Activated CD4-positive, alpha-beta T cell treated with anti-CD3 and anti-CD28 coated beads for 36 hours (primary cell): ENCODE measurements at regions not wholly inside any gene's neighbourhood (a gene's known extent, or its start where the extent isn't known, plus 50 kb on each side); places are given as distances from the start of the nearest gene placed in this dataset.

Source experiments
- ATAC-seq: fragments of 200-7000 bp; cut with Tn5 transposase; one replicate; pipeline ENCODE4 v1.10.0; 2021; ENCODE audit warnings: mild to moderate bottlenecking, moderate library complexity
- CTCF ChIA-PET: fragments of 350-600 bp; sonication (Branson Sonifier 250); formaldehyde crosslinking; loops from one replicate; lab custom pipeline; 2021; ENCODE audit warnings: antibody characterized with exemption; lab: Charles Lee
- POLR2A ChIA-PET: fragments of 350-600 bp; sonication (Branson Sonifier 250); formaldehyde crosslinking; loops from one replicate; lab custom pipeline; 2021; ENCODE audit warnings: antibody characterized with exemption, inconsistent platforms; lab: Charles Lee
- DNase-seq: peaks from one replicate; pipeline ENCODE4 v3.0.0-alpha.2; 2020
- H3K27ac Mint-ChIP-seq: one replicate; pipeline ENCODE4 v1.8.0; 2021; ENCODE audit warnings: mixed read lengths
- H3K27me3 Mint-ChIP-seq: one replicate; pipeline ENCODE4 v1.8.0; 2021; ENCODE audit warnings: mixed read lengths
- H3K36me3 Mint-ChIP-seq: one replicate; pipeline ENCODE4 v1.8.0; 2021; ENCODE audit warnings: low read depth, mixed read lengths
- H3K4me1 Mint-ChIP-seq: one replicate; pipeline ENCODE4 v1.8.0; 2021; ENCODE audit warnings: mixed read lengths
- H3K4me3 Mint-ChIP-seq: one replicate; pipeline ENCODE4 v1.8.0; 2021; ENCODE audit warnings: mild to moderate bottlenecking, moderate library complexity, mixed read lengths
- H3K9me3 Mint-ChIP-seq: one replicate; pipeline ENCODE4 v1.8.0; 2021; ENCODE audit warnings: low read depth, mixed read lengths
- intact Hi-C, 2 experiments: fragments of 100-400 bp; cut with DNase I in 1 of 2; cut with micrococcal nuclease in 1 of 2; formaldehyde crosslinking; loops; one replicate each; pipeline versions ENCODE4 v1.14.2 to v1.15.1; 2022 to 2024; cut with DNase I, micrococcal nuclease

DNA sequence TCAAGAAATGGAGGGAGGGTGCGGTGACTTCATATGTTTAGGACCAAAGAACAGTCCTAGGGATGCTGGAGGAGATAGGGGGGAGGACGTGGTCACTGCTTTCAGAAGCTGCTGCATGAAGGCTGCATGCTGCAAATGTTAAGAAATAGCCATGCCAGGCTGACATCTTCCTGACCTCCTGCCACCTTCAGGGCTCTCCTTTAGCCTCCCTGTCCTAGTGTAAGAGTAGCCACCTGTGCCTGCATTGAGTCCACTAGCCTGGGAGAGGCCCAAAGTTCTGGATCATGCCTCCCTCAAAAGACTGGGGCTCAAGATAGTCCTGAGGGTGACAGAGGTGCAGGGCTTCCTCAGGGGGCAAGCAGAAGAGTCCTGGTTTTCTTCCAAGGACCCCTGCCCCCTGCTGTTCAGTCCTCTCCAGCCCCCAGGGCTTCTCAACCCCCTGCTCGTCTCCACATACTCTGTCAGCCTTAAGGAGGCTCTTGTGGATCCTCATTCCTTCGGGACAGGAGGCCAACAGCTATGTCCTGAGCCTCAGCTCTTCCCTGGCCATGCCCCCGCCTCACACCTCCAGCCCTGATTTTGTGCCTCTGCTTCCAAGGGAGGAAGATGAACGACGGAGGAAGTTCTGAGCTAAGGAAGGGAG, 96.3 kb downstream of the MRPL14 start:
- intact Hi-C loops, result no loop called here
- Mint-ChIP-seq H3K9me3 (no peaks in the 10 kb centered on the region), H3K36me3 (no peaks in the 10 kb centered on the region), H3K4me1 (no peaks in the 10 kb centered on the region), H3K4me3 (no peak overlapping the region), H3K27ac (no peak overlapping the region), H3K27me3 (peaks cover 8% of the 10 kb centered on the region)
- ATAC-seq (no peak), DNase-seq (peak; percentile 2)
- POLR2A ChIA-PET, result no interaction called here
- CTCF ChIA-PET, result interaction anchor here (0.7 kb wide), 1 partner anchor 306 kb away, joined by 3 read pairs; no protein-coding TSS in a partner anchor

DNA sequence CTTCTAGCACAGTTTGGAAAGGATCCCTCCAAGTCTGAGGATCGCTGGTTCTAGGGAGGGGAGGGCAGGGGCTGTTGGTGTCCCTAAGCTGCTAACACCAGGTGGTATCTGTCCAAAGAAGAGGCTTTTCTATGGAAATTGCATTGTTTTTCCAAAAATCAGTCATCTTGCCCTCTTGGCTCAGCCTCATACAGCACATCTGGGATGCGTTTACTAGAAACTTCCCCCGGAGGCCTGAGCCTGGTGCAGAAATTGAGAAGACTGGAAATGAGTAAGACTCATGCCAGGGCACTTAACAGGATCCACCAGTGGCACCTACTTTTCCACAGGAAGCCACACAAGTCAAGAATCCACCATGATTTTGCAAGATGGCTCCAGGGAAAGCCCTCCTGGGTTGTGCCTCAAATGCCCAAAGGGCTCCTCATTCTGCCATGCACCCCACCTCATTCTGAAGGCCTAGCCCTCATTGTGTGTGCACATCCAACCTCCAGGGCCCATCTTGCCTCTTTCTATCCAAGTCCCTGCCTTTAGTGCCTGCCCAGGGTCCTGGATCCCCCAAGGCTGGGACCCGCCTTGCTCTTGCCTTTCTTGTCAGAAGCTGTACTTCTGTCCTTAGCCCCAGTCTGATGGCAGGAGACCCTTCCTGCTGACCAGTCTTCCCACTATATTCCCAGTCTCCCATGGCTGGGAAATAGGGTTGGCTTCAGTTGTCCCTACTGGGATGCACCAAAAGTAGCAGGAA, 97.6 kb downstream of the MRPL14 start:
- no peaks in the 10 kb centered on the region for H3K9me3 Mint-ChIP-seq
- H3K27ac Mint-ChIP-seq, result no peak overlapping the region
- ChIA-PET CTCF (interaction anchor here (0.5 to 0.9 kb wide), 3 partner anchors 23 to 284 kb away, joined by 3 to 4 read pairs (median 3); no protein-coding TSS in a partner anchor), POLR2A (no interaction called here)
- ATAC-seq (no peak), DNase-seq (peak; percentile 2)
- no peaks in the 10 kb centered on the region for H3K4me1 Mint-ChIP-seq
- intact Hi-C loops, result no loop called here
- H3K36me3 Mint-ChIP-seq, result no peaks in the 10 kb centered on the region
- H3K4me3 Mint-ChIP-seq, result no peak overlapping the region
- peaks cover 8% of the 10 kb centered on the region for H3K27me3 Mint-ChIP-seq

DNA sequence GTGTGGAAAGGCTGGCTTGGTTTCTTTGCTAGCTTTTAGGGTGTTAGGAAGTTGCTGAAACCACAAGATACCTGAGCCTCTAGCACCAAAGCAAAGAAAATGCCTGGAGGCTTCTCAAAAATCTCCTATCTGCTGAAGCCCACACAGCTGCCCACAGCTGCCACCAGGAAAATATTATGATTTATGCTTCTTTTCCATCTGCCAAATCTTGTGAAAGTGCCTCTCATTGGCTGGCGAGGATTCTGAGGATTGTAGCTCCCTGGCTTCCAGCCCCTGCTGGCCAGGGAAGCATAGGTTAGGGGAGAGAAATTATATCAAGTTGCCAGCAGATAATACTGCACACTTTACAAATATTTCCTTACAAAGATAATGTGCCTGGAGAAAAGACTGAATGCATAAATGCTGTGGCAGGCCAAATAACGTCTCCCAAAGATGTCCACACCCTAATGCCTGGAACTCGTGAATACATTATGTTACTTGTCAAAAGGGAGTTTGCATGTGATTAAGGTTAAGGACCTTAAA, 98.4 kb downstream of the MRPL14 start:
- DNase-seq (peak; percentile 2), ATAC-seq (no peak)
- POLR2A ChIA-PET, result no interaction called here
- no peak overlapping the region for H3K4me3 Mint-ChIP-seq
- no peak overlapping the region for H3K27ac Mint-ChIP-seq
- no peaks in the 10 kb centered on the region for H3K9me3 Mint-ChIP-seq
- intact Hi-C loops, result no loop called here
- H3K4me1 Mint-ChIP-seq, result no peaks in the 10 kb centered on the region
- CTCF ChIA-PET, result interaction anchor here (0.6 kb wide), 1 partner anchor 260 kb away, joined by 3 read pairs; no protein-coding TSS in a partner anchor
- no peaks in the 10 kb centered on the region for H3K36me3 Mint-ChIP-seq
- H3K27me3 Mint-ChIP-seq, result peaks cover 8% of the 10 kb centered on the region

DNA sequence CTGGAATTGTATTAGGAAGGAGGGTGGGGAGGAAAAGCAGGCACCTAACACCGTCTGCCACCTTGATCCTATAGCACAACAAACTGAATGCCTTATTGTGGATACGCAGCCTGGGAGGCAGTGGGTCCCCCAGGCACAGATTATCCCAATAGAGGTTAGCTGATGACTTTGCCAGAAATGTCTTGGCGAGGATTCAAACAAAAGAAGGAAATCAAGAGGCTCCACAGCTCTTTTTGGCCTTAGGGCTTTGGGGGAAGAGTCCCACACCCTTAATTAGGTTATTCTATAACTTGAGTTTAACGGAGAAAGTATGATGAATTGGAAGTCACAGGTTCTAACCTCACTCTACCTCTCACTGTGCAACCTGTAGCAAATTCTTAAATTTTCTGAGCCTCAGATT, 102.0 kb downstream of the MRPL14 start:
- Mint-ChIP-seq H3K36me3 (no peaks in the 10 kb centered on the region), H3K4me3 (no peak overlapping the region), H3K9me3 (no peaks in the 10 kb centered on the region), H3K4me1 (no peaks in the 10 kb centered on the region), H3K27ac (no peak overlapping the region), H3K27me3 (peaks cover 7% of the 10 kb centered on the region)
- ChIA-PET POLR2A (no interaction called here), CTCF (no interaction called here)
- ATAC-seq (no peak), DNase-seq (no peak)
- intact Hi-C loops, result no loop called here

DNA sequence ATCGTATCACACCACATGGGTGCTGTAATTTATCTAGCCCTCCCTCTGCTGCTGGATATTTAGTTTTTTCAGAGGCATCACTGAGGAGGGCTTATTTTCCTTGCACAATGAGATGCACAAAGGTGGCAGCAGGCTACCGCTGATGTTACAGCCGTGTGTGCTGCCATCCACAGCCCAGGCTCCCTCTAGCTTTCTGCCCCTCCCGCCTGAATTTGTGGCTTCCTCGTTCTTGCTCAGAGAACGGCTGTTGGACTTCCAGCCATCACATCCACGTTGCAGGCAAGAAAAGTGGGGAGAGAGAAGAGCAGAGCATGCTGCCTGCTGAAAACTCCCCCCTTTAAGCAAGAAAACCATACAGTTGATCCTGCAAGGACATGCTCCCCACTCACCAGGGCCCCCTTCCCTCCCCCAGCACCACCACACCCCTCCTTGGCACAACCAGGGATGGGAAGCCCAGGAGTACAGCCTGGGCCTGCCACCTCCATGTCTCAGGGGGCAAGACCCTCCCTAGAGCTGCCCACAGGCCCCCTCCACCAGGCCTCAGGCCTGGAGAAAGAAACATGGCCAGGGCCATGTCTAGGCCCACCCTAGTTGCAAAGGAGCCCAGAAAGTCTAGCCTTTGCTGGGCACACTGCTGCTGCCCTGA, 102.6 kb downstream of the MRPL14 start:
- POLR2A ChIA-PET, result interaction anchor here (0.7 kb wide), 1 partner anchor 198 kb away, joined by 3 read pairs; no protein-coding TSS in a partner anchor
- ATAC-seq (no peak), DNase-seq (peak; percentile 10)
- Mint-ChIP-seq H3K4me3 (no peak overlapping the region), H3K4me1 (no peaks in the 10 kb centered on the region), H3K9me3 (no peaks in the 10 kb centered on the region), H3K27me3 (peaks cover 6% of the 10 kb centered on the region), H3K36me3 (no peaks in the 10 kb centered on the region), H3K27ac (no peak overlapping the region)
- CTCF ChIA-PET, result no interaction called here
- intact Hi-C loops, result no loop called here

DNA sequence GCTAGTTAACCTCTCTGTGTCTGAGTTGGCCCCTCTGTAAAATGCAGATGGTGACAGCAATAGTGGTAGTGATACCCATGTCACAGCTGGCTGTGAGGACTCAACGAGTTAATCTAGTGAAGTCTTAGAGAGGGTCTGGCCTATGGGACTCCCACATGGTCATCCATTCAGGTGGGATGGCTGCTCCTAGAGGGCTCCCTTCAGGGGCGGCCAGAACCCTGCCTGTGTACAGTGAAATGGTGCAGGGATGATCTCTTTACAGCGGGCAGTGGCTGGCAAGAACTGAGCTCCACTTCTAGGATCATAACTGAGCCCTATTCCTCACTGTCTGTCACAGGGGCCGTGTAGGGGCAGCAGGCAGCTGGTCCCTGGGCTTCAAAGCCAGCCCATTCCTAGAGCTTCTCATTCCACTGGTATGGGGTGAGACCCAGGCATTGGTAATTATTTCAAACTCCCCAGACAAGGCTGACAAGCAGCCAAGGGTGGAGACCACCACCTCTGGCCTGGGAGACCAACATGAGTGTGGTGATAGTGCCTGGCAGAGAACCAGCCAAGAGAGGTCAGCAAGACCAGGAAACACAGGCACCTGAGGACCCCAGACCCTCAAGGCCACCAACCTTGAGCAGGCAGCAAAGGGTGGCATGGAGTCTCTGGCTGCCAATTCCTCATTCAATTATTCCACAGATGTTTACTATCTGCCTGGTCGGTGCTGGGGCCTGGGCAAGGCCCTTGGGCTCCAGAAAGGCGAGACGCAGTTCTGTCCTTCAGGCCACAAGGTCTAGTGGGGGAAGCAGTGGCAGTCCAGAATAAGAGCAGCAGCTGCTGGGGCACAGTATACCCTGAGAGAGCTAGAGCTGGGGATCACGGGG, 103.4 kb downstream of the MRPL14 start:
- DNase-seq, result peak; percentile 2
- POLR2A ChIA-PET, result interaction anchor here (0.7 kb wide), 1 partner anchor 199 kb away, joined by 3 read pairs; no protein-coding TSS in a partner anchor

DNA sequence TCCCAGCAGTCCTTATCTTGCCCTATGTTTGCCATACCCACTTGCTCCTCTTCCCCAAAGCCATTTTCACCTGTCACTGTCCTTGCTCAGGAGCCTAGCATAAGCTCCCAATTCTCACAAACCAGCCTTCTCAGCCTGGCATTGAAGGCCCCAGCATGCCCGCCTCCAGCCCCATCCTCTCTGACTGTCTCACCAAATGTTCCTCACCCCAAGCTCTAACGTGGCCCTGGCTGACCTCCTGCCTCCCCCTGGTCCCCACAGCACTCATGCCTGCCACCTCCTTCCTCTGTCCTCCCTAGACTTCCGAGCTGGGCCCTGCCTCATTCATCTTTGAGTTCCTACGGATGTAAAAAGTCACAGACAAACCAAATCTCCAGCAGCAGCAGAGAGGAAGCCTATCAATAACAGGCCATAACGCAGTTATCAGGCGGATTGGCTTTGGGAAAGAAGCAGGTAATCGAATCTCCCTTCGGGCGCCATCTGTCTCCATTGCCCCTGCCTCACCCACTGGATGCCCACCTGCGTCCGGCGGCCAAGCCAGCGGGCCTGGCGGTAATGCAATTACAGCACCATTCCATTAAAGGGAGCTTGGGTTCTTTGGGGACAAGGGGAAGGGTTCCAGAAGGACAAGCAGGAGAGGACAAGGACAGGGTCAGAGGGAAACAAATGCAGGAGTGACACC, 104.4 kb downstream of the MRPL14 start:
- ChIA-PET CTCF (interaction anchor here (0.6 kb wide), 1 partner anchor 80 kb away, joined by 3 read pairs; no protein-coding TSS in a partner anchor), POLR2A (no interaction called here)
- Mint-ChIP-seq H3K27me3 (peaks cover 6% of the 10 kb centered on the region), H3K4me3 (no peak overlapping the region), H3K36me3 (no peaks in the 10 kb centered on the region), H3K4me1 (no peaks in the 10 kb centered on the region), H3K27ac (no peak overlapping the region), H3K9me3 (no peaks in the 10 kb centered on the region)
- intact Hi-C loops, result no loop called here
- no peak for ATAC-seq
- DNase-seq, result no peak

More for the DNA sequence above, 103.4 kb downstream of the MRPL14 start:
- intact Hi-C loops, result no loop called here
- Mint-ChIP-seq H3K9me3 (no peaks in the 10 kb centered on the region), H3K4me1 (no peaks in the 10 kb centered on the region), H3K36me3 (no peaks in the 10 kb centered on the region), H3K4me3 (no peak overlapping the region), H3K27me3 (peaks cover 5% of the 10 kb centered on the region), H3K27ac (no peak overlapping the region)
- CTCF ChIA-PET, result interaction anchor here (0.6 kb wide), 3 partner anchors 81 to 471 kb away, joined by 3 to 5 read pairs (median 3); no protein-coding TSS in a partner anchor
- ATAC-seq, result no peak

DNA sequence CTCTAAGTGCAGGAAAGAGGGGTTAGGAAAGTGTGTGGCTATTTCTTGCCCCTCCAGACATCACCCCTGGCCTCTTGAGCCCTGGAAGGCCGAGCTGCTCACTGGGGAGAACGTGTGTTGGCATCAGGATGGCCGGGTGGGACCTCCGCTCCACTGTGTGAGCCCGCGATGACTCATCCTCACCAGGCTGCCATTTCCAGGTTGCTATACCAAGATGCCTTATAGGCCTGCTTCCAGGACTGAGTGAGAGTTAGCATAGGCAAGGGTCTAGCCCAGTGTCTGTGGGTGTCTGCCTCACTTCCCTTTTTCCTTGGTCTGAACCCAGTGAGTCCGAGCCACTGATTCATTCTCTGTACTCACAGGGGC, 105.0 kb downstream of the MRPL14 start:
- H3K9me3 Mint-ChIP-seq, result no peaks in the 10 kb centered on the region
- H3K4me1 Mint-ChIP-seq, result no peaks in the 10 kb centered on the region
- H3K27me3 Mint-ChIP-seq, result peaks cover 4% of the 10 kb centered on the region
- ChIA-PET CTCF (no interaction called here), POLR2A (no interaction called here)
- no peak overlapping the region for H3K27ac Mint-ChIP-seq
- peak; percentile 2 for DNase-seq
- no peaks in the 10 kb centered on the region for H3K36me3 Mint-ChIP-seq
- H3K4me3 Mint-ChIP-seq, result no peak overlapping the region
- ATAC-seq, result no peak
- intact Hi-C loops, result no loop called here

DNA sequence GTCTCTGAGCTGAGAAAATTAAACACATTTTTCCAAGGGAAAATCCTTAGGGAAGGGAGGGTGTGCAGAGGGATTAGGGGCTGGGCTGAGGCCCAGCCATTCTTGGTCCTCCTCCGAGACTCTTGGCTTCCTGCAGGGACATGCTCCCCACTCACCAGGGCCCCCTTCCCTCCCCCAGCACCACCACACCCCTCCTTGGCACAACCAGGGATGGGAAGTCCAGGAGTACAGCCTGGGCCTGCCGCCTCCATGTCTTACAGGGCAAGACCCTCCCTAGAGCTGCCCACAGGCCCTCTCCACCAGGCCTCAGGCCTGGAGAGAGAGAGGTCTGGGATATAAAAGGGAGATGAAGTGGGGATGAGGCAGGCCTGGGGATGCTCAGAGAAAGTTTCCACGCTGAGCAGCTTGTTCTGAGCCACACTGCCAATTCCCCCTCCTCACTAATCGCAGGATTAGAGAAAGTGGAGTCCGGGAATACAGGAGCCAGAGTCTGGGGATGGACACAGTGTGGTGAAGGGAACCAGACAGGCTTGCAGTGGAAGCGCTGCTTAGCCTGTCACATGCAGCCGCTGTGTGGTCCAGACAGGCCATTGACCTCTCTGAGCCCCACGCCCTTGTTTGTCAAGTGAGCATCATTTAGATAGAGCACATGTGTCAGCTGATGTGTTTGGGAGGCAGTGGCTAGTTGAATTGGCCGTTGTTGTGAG, 105.5 kb downstream of the MRPL14 start:
- Mint-ChIP-seq H3K9me3 (no peaks in the 10 kb centered on the region), H3K4me1 (no peaks in the 10 kb centered on the region), H3K4me3 (no peak overlapping the region), H3K27ac (no peak overlapping the region), H3K27me3 (peaks cover 4% of the 10 kb centered on the region), H3K36me3 (no peaks in the 10 kb centered on the region)
- no peak for DNase-seq
- CTCF ChIA-PET, result no interaction called here
- intact Hi-C loops, result no loop called here
- no peak for ATAC-seq
- POLR2A ChIA-PET, result no interaction called here
